ENCODE measurements at regions not wholly inside any gene's neighbourhood (a gene's known extent, or its start where the extent isn't known, plus 50 kb on each side); places are given as distances from the start of the nearest gene placed in this dataset.

- TF ChIP-seq CTCF (IDR thresholded peaks at IDR 0.05; ENCODE audit: insufficient read depth, low read depth, low read length, missing control alignments): no peak
Observed at GRCh38 chr7:8314566-8314965, 52.6 kb upstream of the ICA1 start.

GRCh38 chr7:8319115-8319514, 57.1 kb upstream of the ICA1 start:
- no peak for DNase-seq (ENCODE audit: low read depth)
- no peak for TF ChIP-seq CTCF (IDR thresholded peaks at IDR 0.05; ENCODE audit: insufficient read depth, low read depth, low read length, missing control alignments)
- no peak overlapping the region for H3K4me3 ChIP-seq (ENCODE audit: low read depth, low read length)

More at GRCh38 chr7:8314566-8314965, 52.6 kb upstream of the ICA1 start:
- no peak for DNase-seq (ENCODE audit: low read depth)
- no peak overlapping the region for H3K4me3 ChIP-seq (ENCODE audit: low read depth, low read length)

GRCh38 chr7:8320174-8320573, 58.2 kb upstream of the ICA1 start:
- TF ChIP-seq CTCF (IDR thresholded peaks at IDR 0.05; ENCODE audit: insufficient read depth, low read depth, low read length, missing control alignments): no peak
- no peak for DNase-seq (ENCODE audit: low read depth)
- no peak overlapping the region for H3K4me3 ChIP-seq (ENCODE audit: low read depth, low read length)

GRCh38 chr7:8321312-8321711, 59.3 kb upstream of the ICA1 start:
- TF ChIP-seq CTCF (IDR thresholded peaks at IDR 0.05; ENCODE audit: insufficient read depth, low read depth, low read length, missing control alignments): no peak
- no peak for DNase-seq (ENCODE audit: low read depth)

GRCh38 chr7:8322667-8323066, 60.7 kb upstream of the ICA1 start:
- no peak overlapping the region for H3K4me3 ChIP-seq (ENCODE audit: low read depth, low read length)
- TF ChIP-seq CTCF (IDR thresholded peaks at IDR 0.05; ENCODE audit: insufficient read depth, low read depth, low read length, missing control alignments): no peak
- no peak for DNase-seq (ENCODE audit: low read depth)

More at GRCh38 chr7:8321312-8321711, 59.3 kb upstream of the ICA1 start:
- no peak overlapping the region for H3K4me3 ChIP-seq (ENCODE audit: low read depth, low read length)

GRCh38 chr7:8325067-8325466, 63.1 kb upstream of the ICA1 start:
- TF ChIP-seq CTCF (IDR thresholded peaks at IDR 0.05; ENCODE audit: insufficient read depth, low read depth, low read length, missing control alignments): no peak
- no peak for DNase-seq (ENCODE audit: low read depth)
- H3K4me3 ChIP-seq (ENCODE audit: low read depth, low read length): no peak overlapping the region

- no peak overlapping the region for H3K4me3 ChIP-seq (ENCODE audit: low read depth, low read length)
- DNase-seq (ENCODE audit: low read depth): no peak
- no peak for TF ChIP-seq CTCF (IDR thresholded peaks at IDR 0.05; ENCODE audit: insufficient read depth, low read depth, low read length, missing control alignments)
Observed at GRCh38 chr7:8327199-8327598, 65.2 kb upstream of the ICA1 start.
